Germinal center (tissue), 1 donor: ENCODE measurements at regions not wholly inside any gene's neighbourhood (a gene's known extent, or its start where the extent isn't known, plus 50 kb on each side); places are given as distances from the start of the nearest gene placed in this dataset.
"Not testable (repeated sequence)": the region's sequence is repeated elsewhere in the genome, so short reads cannot be mapped to it uniquely, and the experiment has no call there.

ENCODE experiments used
- DNase-seq: peaks from one replicate; pipeline ENCODE4 v3.0.0; 2012; ENCODE audit warnings: mixed read lengths, low spot score

GRCh38 chr7:124247691-124248090 lies 214.8 kb upstream of the TMEM229A start:
- no peak for DNase-seq

GRCh38 chr7:124246262-124246863 lies 213.5 kb upstream of the TMEM229A start:
- DNase-seq, result no peak

- DNase-seq, result not testable (repeated sequence)
These were observed 211.6 kb upstream of the TMEM229A start for GRCh38 chr7:124244469-124244868.

- no peak for DNase-seq
These were observed 186.8 kb upstream of the TMEM229A start for GRCh38 chr7:124219681-124220080.

GRCh38 chr7:124208642-124209041 lies 175.8 kb upstream of the TMEM229A start:
- no peak for DNase-seq

GRCh38 chr7:124208173-124208572 lies 175.3 kb upstream of the TMEM229A start:
- no peak for DNase-seq

GRCh38 chr7:124205526-124205925 lies 172.7 kb upstream of the TMEM229A start:
- no peak for DNase-seq

- DNase-seq, result no peak
These were observed 169.7 kb upstream of the TMEM229A start for GRCh38 chr7:124202546-124202945.

- no peak for DNase-seq
These were observed 169.0 kb upstream of the TMEM229A start for GRCh38 chr7:124201768-124202349.

GRCh38 chr7:124196519-124196918 lies 163.7 kb upstream of the TMEM229A start:
- no peak for DNase-seq

- no peak for DNase-seq
These were observed 160.0 kb upstream of the TMEM229A start for GRCh38 chr7:124192885-124193284.

GRCh38 chr7:124191713-124192112 lies 158.8 kb upstream of the TMEM229A start:
- no peak for DNase-seq

GRCh38 chr7:124191030-124191429 lies 158.2 kb upstream of the TMEM229A start:
- no peak for DNase-seq

GRCh38 chr7:124188576-124188975 lies 155.7 kb upstream of the TMEM229A start:
- no peak for DNase-seq

- no peak for DNase-seq
These were observed 155.1 kb upstream of the TMEM229A start for GRCh38 chr7:124187962-124188361.

GRCh38 chr7:124183649-124184048 lies 150.8 kb upstream of the TMEM229A start:
- no peak for DNase-seq

- no peak for DNase-seq
These were observed 146.8 kb upstream of the TMEM229A start for GRCh38 chr7:124179641-124180040.

GRCh38 chr7:124177891-124178290 lies 145.0 kb upstream of the TMEM229A start:
- no peak for DNase-seq

GRCh38 chr7:124171812-124172211 lies 138.9 kb upstream of the TMEM229A start:
- not testable (repeated sequence) for DNase-seq

- DNase-seq, result no peak
These were observed 138.2 kb upstream of the TMEM229A start for GRCh38 chr7:124171068-124171467.

GRCh38 chr7:124168616-124169015 lies 135.7 kb upstream of the TMEM229A start:
- DNase-seq, result no peak

- DNase-seq, result no peak
These were observed 129.8 kb upstream of the TMEM229A start for GRCh38 chr7:124162667-124163066.

GRCh38 chr7:124155432-124156022 lies 122.7 kb upstream of the TMEM229A start:
- no peak for DNase-seq
